ENCODE measurements at regions not wholly inside any gene's neighbourhood (a gene's known extent, or its start where the extent isn't known, plus 50 kb on each side); places are given as distances from the start of the nearest gene placed in this dataset.
A peak's percentile ranks its signal among the peaks of the same experiment; 100 is the strongest.

DNA sequence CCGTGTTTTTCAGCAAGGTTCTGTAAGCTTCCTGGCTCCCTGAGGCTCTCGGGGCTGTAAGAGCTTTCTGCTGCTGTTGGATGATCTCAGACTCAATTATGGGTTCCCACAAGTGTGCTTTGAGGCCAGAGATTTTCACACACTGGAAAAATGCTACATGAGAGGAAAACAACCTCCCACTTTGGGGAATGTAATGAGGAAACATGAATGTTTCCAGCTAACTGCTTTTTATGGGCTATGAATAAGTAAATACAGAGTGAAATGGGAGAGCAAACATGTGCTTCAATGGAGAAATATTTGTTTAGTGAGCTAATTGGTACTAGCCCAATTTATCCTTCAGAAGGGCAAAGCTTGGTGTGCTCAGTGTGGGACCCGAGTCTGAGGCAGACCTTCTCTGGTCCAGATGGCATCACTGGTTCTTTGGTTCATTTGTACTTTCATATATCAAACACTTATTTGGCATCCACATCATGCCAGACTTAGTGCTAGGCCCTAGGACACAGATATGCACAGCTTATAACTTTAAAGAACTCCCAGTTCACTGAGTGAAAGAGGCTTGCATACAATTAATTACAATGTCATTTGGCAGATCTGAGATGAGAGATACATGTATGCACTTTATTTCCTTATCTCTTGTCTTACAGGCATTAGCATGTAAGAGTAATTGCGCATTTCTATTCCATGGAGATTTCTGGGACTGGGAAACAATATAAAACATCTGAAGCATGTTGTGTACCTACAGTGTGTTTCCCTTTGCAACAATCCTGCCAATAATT is 248.8 kb downstream of the RDH14 start:
- H3K4me3 ChIP-seq (ENCODE audit: control insufficient read depth, low read depth, low read length): no peak overlapping the region
- peak; percentile 73 for DNase-seq (ENCODE audit: low read depth)
- no peak for TF ChIP-seq CTCF (IDR thresholded peaks at IDR 0.05; ENCODE audit: control insufficient read depth, insufficient read depth, low read depth, low read length, missing control alignments)

DNA sequence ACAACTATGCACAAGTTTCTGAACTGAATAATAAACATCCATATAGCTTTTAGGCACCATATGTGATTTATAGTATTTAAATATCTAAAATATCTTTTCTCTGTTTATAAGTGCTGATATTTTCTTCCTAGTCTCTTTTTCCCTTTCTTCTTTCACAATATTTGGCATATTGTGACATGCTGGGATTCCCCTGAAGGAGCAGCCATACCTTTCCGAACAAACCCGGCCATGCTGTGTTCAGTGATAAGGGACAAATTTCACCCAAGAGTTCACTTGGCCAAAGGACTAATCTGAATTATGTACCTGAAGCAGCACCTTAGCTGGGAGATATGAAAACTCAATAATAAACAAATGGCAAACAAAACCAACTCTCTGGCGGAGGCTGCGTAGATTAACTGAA is 250.8 kb downstream of the RDH14 start:
- no peak for DNase-seq (ENCODE audit: low read depth)
- H3K4me3 ChIP-seq (ENCODE audit: control insufficient read depth, low read depth, low read length): no peak overlapping the region
- no peak for TF ChIP-seq CTCF (IDR thresholded peaks at IDR 0.05; ENCODE audit: control insufficient read depth, insufficient read depth, low read depth, low read length, missing control alignments)

DNA sequence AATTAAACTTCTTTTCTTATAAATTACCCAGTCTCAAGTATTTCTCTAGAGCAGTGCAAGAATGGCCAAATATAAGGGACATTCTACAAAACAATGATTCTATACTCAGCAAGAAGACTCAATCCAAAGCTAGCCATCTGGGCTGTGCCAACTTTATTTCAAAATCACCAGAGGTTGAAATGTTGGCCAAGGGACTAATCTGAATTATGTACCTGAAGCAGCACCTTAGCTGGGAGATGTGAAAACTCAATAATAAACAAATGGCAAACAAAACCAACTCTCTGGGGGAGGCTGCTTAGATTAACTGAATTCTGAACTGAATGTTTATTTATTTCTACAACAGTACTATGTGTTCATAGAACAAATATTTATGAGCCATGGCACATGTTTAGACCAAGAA is 251.3 kb downstream of the RDH14 start:
- no peak for TF ChIP-seq CTCF (IDR thresholded peaks at IDR 0.05; ENCODE audit: control insufficient read depth, insufficient read depth, low read depth, low read length, missing control alignments)
- no peak for DNase-seq (ENCODE audit: low read depth)
- H3K4me3 ChIP-seq (ENCODE audit: control insufficient read depth, low read depth, low read length): no peak overlapping the region

DNA sequence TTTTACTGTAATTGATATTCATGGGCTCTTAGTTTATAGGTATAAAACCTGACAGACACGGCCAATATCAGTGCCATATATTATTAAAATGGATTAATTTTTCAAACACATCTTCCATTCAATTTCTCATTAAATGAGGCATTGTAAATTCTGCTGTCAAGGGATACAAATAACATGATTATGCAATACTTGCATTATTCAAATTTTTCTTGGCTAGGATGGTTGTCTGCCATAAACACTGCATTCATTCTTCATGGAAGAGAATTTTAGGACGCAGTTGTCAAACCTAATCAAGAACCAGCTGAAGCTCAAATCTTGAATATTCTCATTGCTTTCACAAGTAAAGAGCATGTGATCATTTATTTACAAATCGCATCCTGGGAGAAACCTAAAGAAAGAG is 255.6 kb downstream of the RDH14 start:
- H3K4me3 ChIP-seq (ENCODE audit: control insufficient read depth, low read depth, low read length): no peak overlapping the region
- TF ChIP-seq CTCF (IDR thresholded peaks at IDR 0.05; ENCODE audit: control insufficient read depth, insufficient read depth, low read depth, low read length, missing control alignments): no peak
- DNase-seq (ENCODE audit: low read depth): no peak

GRCh38 chr2:18301421-18302139 is 258.9 kb downstream of the RDH14 start:
- H3K4me3 ChIP-seq (ENCODE audit: control insufficient read depth, low read depth, low read length): no peak overlapping the region
- TF ChIP-seq CTCF (IDR thresholded peaks at IDR 0.05; ENCODE audit: control insufficient read depth, insufficient read depth, low read depth, low read length, missing control alignments): no peak
- DNase-seq (ENCODE audit: low read depth): no peak

DNA sequence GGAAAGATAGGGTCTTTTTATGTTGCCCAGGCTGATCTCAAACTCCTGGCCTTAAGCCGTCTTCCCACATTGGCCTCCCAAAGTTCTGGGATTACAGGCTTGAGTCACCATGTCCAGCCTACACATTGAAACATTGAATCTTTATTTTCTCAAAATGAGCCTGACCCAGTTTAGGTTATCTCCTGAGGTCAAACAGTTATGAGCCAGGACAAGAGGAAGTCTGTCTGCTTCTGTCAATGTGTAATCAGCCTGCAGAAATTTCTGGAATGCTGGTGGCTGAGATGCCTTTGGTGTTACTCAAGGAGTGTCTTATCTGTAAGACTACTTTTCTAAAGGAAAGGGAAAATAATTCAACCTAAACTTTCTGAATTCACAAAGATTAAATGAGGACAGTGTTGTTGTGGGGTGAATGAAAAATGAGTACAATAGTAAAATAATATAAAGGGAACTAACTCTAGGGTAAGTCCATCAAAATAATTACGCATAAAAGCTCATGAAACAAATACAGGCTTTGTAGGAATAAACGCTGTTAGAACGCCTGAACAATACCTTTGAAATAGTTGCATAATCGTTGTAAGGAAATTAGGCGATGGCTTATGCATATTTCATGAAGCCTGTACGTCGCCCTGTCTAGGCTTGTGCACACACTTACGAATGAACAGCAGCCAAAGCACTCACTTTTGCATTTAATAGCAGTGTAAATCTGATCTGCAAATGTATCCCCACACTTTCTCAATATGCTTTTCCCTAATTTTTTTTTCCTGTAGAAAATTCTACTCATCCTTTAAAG is 260.8 kb downstream of the RDH14 start:
- peak; percentile 67 for DNase-seq (ENCODE audit: low read depth)
- H3K4me3 ChIP-seq (ENCODE audit: control insufficient read depth, low read depth, low read length): no peak overlapping the region

More for the DNA sequence above, 260.8 kb downstream of the RDH14 start:
- TF ChIP-seq CTCF (IDR thresholded peaks at IDR 0.05; ENCODE audit: control insufficient read depth, insufficient read depth, low read depth, low read length, missing control alignments): no peak

Measured in AG09309 (cell line).